NCI-H2029 treated with DMSO at 0.1 percent for 48 hours (cell line): ENCODE measurements at regions not wholly inside any gene's neighbourhood (a gene's known extent, or its start where the extent isn't known, plus 50 kb on each side); places are given as distances from the start of the nearest gene placed in this dataset.

Experiments used
- DNase-seq: peaks from one replicate; lab custom pipeline; 2025; lab: John Stamatoyannopoulos, UW

DNA sequence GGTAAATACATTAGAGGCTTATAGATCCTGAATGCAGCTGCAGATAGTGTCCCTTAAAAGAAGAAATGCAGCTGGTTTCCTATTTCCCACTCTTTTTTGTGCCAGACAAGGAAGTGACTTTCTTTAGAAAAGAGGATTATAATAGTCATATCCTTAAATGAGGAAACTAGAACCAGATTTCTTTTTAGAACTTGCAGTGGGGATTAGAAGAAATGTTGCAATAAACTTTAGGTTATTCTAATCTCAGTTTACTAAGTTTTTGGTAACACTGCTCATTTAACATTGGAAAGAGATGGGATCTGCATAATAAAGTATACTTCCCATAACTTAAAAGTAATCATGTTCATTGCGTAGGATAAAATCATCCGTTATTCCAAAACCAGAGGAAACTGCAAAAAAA lies 101.9 kb downstream of the SLIT2 start:
- no peak for DNase-seq

DNA sequence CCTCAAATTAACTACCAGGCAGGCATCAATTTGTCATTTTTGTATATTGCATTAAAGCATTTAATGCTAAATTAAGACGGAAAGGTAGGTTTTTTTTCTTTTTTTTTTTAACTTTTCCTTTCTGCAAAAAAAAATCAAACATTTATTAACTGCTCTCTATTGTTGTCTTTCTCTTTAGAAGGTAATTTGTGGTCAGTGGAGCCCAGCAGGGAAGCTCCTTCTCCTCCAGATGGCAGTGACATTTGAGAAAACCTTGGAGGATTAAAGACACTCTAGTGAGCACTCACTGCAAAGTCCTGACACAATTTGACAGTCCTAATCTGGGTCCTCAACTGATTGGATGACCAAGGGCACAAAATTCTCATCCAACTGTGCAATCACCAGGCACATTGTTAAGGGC lies 102.4 kb downstream of the SLIT2 start:
- DNase-seq: peak; percentile 5

DNA sequence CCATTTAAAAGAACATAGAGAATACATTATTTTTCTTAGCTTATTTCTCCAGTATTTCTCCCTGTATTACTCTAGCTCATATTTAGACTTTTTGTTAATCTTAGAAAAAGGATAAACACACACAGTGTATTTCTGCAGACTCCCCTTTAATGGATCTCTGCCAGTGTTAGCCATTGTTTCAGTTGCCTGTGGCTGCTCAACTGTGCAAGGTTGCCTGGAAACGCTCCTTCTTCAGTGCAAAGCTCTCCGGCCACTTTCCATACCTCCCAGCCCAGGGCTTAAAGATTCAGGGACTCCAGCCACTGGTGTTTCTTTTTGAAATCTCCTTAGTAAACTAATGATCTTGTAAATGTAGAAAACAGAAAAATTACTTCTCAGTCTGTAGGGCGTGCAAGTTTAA lies 104.9 kb downstream of the SLIT2 start:
- DNase-seq: peak; percentile 80

DNA sequence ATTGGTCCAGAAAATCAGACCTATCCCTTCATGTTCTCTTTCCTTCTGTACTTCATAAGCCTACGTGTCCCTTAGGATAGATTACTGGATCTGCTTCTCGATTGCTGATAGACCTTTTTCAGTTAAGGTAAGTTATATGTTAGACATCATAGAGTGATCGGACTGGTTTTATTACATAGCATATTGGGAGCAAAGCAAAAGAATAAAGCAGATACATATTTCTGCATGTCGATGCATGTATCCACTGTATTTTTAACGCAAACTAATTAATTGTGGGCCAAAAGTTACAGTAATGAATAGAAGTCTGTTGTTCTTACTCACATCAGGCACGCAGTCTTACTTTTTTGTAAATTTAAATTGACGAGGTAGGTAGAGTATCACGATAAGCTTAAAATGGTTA lies 106.4 kb downstream of the SLIT2 start:
- DNase-seq: no peak

DNA sequence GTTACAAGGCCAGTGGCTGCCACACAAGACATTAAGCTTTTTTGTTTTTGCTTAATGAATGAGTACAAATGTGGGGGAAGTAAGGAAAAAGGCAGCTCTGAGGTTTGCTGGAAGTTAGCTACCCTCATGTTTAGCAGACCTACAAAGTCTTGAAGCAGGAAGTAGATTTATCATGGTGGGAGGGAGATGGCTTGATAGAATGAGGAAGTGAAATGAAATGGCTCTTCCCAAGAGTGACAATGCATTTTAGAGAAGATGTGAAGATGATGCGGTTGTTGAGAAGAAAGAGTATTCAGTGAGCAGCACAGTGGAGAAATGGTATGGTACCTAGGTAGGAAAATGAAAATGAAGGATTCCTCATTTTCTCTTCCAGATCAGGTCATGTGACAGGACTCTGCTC lies 108.0 kb downstream of the SLIT2 start:
- no peak for DNase-seq

DNA sequence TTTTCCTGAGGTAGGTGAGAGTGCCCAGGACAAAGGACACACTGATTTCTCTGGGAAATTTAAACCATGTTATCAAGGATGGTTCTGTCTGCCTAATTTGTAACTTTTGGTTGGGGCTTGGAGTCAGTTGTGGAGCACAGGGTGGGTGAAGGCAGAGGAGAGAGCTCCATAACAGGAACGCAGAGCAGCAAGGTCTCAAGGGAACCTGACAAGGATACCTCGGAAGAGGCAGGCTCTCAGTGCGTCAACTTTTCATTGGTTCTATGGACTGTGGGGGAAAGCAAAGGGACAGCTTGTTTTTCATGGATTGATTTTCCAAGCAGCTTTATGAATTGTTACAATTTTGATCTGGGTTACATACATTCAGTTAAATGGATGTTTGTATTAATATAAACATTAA lies 110.4 kb downstream of the SLIT2 start:
- no peak for DNase-seq

DNA sequence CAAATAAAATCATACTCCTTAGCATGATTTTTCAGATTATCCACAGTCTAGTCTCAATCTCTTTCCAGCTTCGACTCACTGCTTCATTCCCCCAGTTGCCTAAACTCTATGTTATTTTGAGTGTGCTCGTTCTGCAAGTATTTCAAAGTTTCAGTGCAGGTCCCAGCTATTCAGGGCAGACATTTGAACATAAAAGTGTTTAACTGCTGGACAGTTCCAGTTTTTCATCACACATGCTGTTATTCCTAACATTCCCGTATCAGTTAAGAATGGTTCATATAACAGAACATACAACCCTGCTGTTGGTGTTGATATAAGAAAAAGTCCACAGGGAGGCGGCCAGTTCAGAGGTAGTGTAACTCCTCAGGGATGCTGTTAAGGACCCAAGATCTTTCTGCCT lies 113.3 kb downstream of the SLIT2 start:
- DNase-seq: no peak

DNA sequence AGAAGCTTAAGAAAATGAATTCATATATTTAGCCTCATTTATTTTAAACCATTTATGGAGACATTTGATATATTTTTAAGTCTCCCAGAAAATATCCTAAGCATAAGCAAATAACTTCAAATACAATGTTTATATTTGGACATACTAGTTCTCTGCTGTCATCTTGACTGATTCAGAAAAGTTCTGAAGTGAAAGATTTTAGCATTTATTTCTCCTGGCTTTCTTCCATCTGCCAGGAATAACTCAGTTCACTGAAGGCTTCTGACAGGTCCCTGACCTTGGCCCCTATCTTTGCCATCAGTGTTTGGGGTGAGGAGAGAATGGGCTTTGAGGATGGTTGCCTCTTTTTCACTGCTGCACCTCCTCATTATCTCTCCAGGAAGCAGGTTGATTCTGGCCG lies 115.7 kb downstream of the SLIT2 start:
- DNase-seq: no peak

DNA sequence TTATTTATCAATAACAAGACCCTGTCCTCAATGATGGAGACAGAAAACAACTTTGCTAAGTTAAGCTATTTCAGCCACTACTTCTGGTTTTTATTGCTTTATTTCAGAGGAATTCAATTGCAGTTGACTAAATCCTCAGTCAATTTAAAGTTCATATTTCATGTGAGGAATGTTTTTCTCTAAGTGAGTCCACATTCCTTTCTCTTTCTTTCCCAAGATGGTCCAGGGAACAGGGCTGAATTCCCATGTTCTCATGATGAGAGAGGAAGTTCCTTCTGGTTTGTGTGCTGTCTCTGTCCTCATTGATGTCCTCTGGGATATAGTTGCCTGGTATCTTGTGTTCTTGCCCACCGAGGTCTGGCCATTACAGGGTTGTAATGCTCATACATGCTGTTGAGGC lies 117.2 kb downstream of the SLIT2 start:
- no peak for DNase-seq

DNA sequence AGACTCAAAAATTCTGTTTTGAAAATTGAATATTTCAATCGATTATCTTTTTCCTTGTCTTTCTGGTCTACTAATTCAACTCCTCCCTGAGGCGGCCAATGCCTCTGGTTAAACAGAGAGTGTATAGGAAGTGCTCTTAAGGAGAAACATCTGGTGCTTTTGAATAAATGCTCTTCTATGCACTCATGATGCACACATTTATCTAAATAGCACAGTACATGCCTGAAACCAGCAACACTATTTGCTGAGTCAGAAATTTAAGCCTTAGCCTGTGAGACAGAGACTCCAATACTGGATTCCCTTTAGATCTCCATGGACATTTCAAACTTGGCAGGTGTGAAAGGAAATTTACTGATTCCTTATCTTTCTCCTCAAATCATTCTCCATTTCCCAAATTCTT lies 118.6 kb downstream of the SLIT2 start:
- DNase-seq: no peak

DNA sequence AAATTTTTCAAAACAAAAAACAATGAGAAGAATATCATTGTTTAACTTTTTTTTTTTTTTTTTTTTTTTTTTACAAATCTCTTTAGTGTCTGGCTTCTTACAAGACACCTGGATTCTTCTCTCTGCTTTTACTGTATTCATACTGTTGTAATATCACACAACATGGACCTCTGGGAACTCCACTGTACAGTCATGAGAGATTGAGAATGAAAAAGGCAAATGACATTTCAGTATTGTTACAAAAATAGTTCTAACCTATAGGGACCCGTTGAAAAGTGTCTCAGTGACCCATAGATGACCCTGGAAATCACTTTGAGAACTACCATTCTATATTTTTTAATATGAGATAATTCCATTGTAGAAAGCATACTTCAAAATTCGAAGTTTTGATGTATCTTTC lies 124.4 kb downstream of the SLIT2 start:
- DNase-seq: no peak

DNA sequence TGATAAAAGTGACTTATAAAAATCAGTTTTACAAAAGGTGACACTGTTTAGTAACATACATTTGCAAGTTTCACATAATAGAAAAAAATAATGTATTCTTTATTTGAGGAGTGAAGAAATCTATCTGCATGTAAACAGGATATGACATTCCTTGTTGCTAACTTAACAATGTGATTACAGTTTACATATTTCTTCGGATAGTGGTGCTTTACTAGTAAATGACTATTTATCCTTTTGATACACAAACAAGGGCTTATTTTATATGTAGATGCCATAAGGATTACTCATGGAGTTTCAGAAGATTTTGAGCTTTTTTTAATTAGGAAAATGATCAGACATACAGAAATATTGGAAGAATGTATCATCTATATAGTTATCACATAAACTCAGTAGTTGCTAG lies 126.5 kb downstream of the SLIT2 start:
- DNase-seq: no peak

DNA sequence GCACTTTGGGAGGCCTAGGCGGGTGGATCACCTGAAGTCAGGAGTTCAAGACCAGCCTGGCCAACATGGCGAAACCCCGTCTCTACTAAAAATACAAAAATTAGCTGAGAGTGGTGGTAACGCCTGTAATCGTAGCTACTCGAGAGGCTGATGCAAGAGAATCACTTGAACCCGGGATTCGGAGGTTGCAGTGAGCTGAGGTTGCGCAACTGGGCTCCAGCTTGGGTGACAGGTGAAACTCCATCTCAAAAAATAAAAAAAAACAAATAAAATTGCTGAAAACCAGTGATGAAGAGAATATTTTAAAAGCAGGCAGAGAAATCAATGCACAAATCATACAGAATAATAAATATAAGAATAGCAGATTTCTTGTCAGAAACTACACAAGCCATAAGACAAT lies 129.3 kb downstream of the SLIT2 start:
- DNase-seq: no peak

DNA sequence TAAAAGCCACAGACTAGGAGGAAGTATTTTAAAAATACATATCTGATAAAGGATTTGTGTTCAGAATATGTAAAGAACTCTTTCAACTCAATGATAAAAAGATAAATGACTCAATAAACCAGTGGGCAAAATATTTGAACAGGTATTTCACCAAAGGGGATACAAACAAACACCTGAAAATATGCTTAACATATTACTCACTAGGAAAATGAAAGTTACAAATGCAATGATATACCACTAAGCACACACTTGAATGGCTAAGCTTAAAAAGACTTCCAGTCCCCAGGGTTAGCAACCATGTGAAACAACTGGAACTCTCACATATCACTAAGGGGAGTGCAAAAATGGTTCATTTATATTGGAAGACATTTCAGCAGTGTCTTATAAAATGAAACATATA lies 131.6 kb downstream of the SLIT2 start:
- no peak for DNase-seq

DNA sequence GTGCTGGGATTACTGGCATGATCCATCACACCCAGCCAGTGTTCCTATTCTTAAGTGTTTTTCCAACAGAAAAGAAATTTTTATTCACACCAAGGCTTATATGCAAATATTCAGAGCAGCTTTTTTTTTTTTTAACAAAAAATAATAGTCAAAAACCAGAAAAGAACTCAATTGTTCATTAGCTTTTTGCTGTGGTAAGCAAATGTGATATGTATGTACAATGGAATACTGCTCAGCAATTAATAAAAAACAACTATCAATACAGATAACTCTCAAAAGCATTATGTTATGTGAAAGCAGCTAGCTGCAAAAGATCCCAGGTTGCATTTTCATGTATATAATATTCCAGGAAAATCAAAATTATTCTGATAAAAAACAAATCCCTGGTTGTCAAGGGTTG lies 132.3 kb downstream of the SLIT2 start:
- DNase-seq: no peak

DNA sequence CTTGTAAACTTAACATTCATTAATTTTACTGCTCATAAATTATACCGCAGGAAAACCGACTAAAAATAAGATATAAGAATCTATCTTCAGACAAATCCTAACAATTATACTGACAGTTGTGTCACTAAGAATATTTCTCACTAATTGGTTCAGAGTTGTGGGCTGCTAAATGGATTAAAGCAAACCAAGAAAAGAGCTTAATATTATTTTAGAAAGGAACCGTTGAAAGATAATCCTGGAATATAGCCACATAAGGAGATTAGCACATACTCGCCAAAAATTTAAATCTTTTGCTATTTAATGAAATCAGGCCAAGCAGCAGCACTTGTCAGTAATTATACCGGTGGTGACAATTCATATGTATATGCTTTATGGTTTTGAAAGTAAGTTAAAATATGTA lies 132.8 kb downstream of the SLIT2 start:
- no peak for DNase-seq

DNA sequence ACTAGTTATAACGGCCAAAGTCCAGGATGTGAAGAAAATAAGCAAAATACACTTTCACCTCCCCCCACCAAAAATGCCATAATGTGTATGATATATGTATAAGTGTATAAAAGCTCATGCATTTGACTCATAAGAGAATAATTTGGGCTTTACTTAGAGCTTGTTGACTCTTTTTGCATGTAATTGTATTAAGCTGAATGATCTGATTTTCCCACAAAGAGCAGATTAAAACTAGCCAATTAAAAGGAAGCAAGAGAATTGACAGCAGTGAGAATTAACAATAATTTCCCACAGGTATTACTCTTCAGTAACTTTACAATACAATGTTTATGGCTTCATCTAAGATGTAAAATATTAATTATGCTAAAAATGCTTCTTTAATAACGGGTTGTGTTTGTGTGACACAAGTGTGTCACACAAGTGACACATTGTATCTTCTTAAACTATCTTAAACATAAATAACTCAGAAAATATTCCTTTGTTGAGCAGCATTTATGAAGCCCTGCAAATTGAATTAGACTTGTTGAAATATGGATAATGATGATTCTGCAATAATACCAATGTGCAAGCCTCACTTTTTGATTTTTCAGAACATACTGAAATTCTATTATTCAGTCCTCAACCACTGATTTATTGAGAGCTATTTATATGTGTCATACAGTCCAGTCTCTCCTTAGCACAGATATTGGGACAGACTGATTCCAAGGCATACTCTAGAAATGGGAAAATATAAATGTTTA lies 134.5 kb downstream of the SLIT2 start:
- no peak for DNase-seq

DNA sequence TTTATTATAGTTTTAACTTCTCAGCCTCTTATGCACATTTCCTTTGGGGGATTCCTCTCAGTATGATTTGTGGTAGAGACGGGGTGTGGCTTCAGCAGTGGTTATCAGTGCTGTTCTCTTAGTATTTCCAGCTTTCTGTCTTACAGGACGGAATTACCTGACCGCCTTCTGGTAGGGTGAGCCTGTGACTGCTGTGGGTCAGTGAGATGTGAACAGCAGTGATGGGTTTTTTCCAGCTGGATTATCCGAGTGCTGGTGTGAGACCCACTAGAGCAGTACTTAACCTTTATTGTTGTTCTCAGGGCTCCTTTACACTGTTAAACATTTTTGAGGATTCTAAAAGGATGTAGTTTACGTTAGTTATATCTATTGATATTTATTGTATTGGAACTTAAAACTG lies 135.2 kb downstream of the SLIT2 start:
- DNase-seq: no peak

DNA sequence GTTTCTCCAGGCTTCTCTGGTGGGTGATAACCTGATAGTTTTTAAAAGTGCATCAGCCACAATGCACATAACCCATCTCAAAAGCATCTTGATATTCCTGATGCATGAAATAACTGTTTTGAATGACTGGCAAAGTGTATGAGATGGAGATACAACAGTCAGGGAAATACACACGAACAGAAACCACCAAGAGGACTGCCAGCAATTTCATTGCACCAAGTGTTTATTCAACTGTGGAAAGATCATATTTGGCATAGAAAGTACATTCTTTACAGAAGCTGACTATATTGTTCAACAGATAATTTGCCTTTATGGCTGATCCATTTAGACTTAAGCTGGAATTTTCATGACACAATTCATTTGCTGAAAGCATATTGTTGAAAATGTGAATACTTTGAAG lies 139.5 kb downstream of the SLIT2 start:
- DNase-seq: no peak

DNA sequence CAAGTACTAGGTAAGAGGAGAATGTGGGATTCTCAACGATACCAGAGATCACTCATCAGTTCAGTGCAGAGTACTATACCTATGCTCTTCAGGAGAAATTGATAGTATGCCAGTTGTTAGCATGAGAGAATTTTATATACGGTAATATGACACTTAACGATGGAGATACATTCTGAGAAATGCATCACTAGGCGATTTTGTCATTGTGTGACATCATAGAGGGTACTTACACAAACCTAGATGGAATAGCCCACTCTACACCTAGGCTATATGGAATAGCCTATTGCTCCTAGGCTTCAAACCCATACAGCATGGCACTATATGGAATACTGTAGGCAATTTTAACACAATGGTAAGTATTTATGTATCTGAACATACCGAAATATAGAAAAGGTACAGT lies 140.2 kb downstream of the SLIT2 start:
- no peak for DNase-seq

DNA sequence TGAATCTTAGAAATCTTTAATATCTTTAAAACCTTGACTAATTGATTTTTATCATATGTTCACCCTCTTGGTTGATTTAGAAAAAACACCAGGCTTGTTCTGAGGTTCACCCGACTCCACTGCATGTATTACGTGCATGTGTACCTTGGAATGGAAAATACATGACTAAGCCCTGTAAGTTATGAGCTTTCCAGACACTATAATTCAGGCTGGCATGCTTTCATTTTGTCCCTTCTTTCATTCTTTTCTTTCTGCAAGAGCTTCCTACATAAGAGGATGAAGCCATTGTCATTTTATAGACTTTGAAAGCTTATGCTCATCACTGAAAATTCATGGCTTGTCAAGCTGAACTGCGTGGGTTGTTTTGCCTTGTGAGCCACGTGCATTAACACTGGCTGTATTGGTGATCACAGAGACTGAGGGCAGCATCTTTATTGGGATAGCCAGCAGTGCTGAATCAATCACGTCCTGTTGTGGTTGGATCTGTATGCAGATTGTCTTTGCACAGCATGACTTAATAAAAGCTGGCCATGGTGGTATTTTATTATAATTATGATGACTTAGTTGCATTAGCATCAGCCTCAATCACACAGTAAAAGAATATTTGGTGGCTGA lies 141.9 kb downstream of the SLIT2 start:
- DNase-seq: no peak

DNA sequence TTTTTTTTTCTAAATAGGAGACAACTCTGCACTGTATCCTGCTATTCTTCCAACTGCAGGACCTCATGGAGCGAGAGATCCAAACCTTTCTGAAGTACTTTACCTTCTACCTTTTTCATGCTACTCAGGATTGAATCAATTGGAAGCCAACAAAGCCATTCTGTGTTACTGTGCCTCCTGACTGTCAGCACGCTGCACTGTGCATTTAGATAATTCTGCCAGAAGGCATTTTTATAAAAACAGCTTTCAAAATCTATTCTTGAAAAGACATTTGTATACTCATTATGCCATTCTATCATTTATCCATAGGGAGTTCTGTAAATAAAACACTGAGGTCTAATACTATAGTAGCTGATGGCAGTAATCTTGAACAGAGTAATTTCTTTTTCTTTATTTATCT lies 142.8 kb downstream of the SLIT2 start:
- DNase-seq: no peak

DNA sequence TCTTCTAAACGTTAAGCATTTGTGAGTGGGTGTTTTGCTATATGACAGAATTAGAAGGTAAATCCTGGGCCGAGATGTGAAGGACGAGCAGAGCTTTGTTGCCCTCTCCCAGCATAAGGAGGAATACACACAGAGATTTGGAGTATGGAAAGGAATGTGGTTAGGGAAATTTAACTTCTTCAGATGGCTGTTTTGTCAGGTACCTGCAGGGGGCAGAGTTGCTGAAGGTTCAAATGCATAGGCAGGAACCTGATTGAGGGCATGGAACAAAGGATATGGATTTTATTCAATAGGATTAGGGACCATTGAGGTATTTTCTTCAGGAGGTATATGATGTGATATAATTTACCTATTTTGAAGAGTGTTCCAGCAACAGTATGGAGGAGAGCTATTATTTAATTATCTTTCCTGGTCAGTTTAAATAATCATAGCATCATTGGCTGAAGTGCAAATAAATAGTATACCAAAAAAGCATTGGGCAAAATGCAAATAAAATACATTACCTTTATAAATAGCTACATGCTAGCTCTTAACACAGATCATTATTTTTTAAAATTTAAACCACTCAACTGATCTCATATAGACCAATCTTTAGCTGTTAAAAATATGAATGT lies 143.6 kb downstream of the SLIT2 start:
- DNase-seq: peak; percentile 5

DNA sequence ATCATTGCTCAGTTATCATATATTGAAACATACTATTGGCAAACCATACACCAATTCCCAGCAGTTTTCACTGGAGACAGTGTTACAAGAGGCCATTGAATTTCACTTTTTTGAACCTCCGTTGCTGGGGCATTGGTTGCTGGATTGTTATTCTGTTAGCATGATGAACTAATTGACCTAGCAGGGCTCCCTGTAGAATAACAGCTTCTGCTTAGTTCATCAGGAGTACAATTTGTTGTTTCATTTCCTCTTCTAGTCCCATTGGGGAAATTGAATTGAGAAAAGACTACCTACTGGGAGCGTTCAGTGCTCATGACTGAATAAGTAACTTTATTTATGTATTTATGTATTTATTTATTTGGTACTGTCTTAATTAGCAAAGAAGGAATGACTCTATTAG lies 151.6 kb downstream of the SLIT2 start:
- DNase-seq: no peak
